OCI-LY7 (cell line): ENCODE measurements at regions not wholly inside any gene's neighbourhood (a gene's known extent, or its start where the extent isn't known, plus 50 kb on each side); places are given as distances from the start of the nearest gene placed in this dataset.

Experiments used
- BruUV-seq: library from RNA; stranded (reverse); fragments of 400-500 nt; replicated peaks from 2 replicates; lab custom pipeline; 2021; lab: Mats Ljungman, UMichigan
- CTCF ChIA-PET: fragments of 300-600 bp; sonication (Branson Sonifier 250); formaldehyde crosslinking; loops from one replicate; lab custom pipeline; 2022; ENCODE audit warnings: antibody characterized with exemption; ENCODE audit not compliant: unreplicated experiment; lab: Charles Lee
- POLR2A ChIA-PET: fragments of 300-600 bp; sonication (Branson Sonifier 250); formaldehyde crosslinking; loops from one replicate; lab custom pipeline; 2022; ENCODE audit warnings: antibody characterized with exemption; lab: Charles Lee
- DNase-seq: peaks from one replicate; pipeline ENCODE4 v3.0.0-alpha.2; 2015; ENCODE audit warnings: low spot score
- H2AFZ ChIP-seq: fragments of 200-600 bp; sonication (generic), shearing (Covaris generic); 2 replicates; pipeline ENCODE4 v1.6.1; 2014; ENCODE audit warnings: mild to moderate bottlenecking, antibody characterized with exemption, low read length, moderate library complexity
- H3K27ac ChIP-seq: fragments of 200-600 bp; sonication (generic); 2 replicates; pipeline ENCODE4 v1.5.1; 2014; ENCODE audit warnings: mixed run types, low read depth, mild to moderate bottlenecking, moderate library complexity, low read length, inconsistent platforms; ENCODE audit not compliant: poor library complexity, severe bottlenecking
- H3K36me3 ChIP-seq: fragments of 200-600 bp; sonication (generic); 2 replicates; pipeline ENCODE4 v1.6.1; 2014; ENCODE audit warnings: mild to moderate bottlenecking, antibody characterized with exemption, low read length, moderate library complexity, mixed read lengths; ENCODE audit not compliant: insufficient read depth
- H3K4me1 ChIP-seq: fragments of 200-600 bp; sonication (generic); 2 replicates; pipeline ENCODE4 v1.5.1; 2014; ENCODE audit warnings: mild to moderate bottlenecking, low read length; ENCODE audit not compliant: insufficient read depth, poor library complexity, severe bottlenecking
- H3K4me2 ChIP-seq: fragments of 200-600 bp; sonication (generic); 2 replicates; pipeline ENCODE4 v1.6.1; 2014; ENCODE audit warnings: mild to moderate bottlenecking, low read length
- H3K4me3 ChIP-seq: fragments of 200-600 bp; sonication (generic); 2 replicates; pipeline ENCODE4 v1.5.1; 2014; ENCODE audit warnings: mild to moderate bottlenecking, low read depth, low read length; ENCODE audit not compliant: poor library complexity, severe bottlenecking
- H3K79me2 ChIP-seq: fragments of 200-600 bp; sonication (generic); 2 replicates; pipeline ENCODE4 v1.6.1; 2016; ENCODE audit warnings: low read depth, mild to moderate bottlenecking, low read length, moderate library complexity, mixed read lengths; ENCODE audit not compliant: insufficient read depth
- H3K9me2 ChIP-seq: fragments of 200-600 bp; sonication (generic); 2 replicates; pipeline ENCODE4 v1.6.1; 2016; ENCODE audit warnings: mild to moderate bottlenecking, low read length, mixed read lengths; ENCODE audit not compliant: insufficient read depth
- H3K9me3 ChIP-seq: fragments of 200-600 bp; sonication (generic); 2 replicates; pipeline ENCODE4 v1.6.1; 2014; ENCODE audit warnings: mild to moderate bottlenecking, mixed run types, low read length, mixed read lengths
- H4K20me1 ChIP-seq: fragments of 200-600 bp; sonication (generic); 2 replicates; pipeline ENCODE4 v1.6.1; 2014; ENCODE audit warnings: mild to moderate bottlenecking, antibody characterized with exemption, low read length, moderate library complexity, mixed read lengths; ENCODE audit not compliant: insufficient read depth
- EZH2phosphoT487 ChIP-seq: fragments of 200-600 bp; sonication (generic); IDR thresholded peaks from 2 replicates; pipeline ENCODE4 v1.6.1; 2018; ENCODE audit warnings: low read depth, borderline replicate concordance, mild to moderate bottlenecking, mixed run types, antibody characterized with exemption, low read length, moderate library complexity, mixed read lengths
- intact Hi-C: fragments of 100-400 bp; cut with micrococcal nuclease; formaldehyde crosslinking; loops from one replicate; pipeline ENCODE4 v1.10.0; 2022; ENCODE audit not compliant: unreplicated experiment
- TF ChIP-seq, protein P1 (sequence below): fragments of 200-600 bp; sonication (generic); conservative IDR thresholded peaks from 2 replicates; pipeline ENCODE4 v1.5.1; 2014; ENCODE audit warnings: mild to moderate bottlenecking, antibody characterized with exemption, low read length, moderate library complexity, mixed read lengths

- TF ChIP-seq, protein P1, sequence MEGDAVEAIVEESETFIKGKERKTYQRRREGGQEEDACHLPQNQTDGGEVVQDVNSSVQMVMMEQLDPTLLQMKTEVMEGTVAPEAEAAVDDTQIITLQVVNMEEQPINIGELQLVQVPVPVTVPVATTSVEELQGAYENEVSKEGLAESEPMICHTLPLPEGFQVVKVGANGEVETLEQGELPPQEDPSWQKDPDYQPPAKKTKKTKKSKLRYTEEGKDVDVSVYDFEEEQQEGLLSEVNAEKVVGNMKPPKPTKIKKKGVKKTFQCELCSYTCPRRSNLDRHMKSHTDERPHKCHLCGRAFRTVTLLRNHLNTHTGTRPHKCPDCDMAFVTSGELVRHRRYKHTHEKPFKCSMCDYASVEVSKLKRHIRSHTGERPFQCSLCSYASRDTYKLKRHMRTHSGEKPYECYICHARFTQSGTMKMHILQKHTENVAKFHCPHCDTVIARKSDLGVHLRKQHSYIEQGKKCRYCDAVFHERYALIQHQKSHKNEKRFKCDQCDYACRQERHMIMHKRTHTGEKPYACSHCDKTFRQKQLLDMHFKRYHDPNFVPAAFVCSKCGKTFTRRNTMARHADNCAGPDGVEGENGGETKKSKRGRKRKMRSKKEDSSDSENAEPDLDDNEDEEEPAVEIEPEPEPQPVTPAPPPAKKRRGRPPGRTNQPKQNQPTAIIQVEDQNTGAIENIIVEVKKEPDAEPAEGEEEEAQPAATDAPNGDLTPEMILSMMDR, result no peak
- Histone ChIP-seq H2AFZ (no peak overlapping the region), H3K9me3 (no peaks in the 10 kb centered on the region), H3K27ac (no peak overlapping the region), H3K36me3 (no peaks in the 10 kb centered on the region), H3K79me2 (no peaks in the 10 kb centered on the region), H3K4me2 (no peak overlapping the region), H3K4me1 (no peaks in the 10 kb centered on the region), H3K9me2 (no peaks in the 10 kb centered on the region), H3K4me3 (no peak overlapping the region), H4K20me1 (no peaks in the 10 kb centered on the region)
- intact Hi-C loops, result no loop called here
- BruUV-seq, result no TSS peak
- ChIA-PET POLR2A (interaction anchor here (0.9 to 1.3 kb wide), 2 partner anchors 21 to 636 kb away, joined by 3 read pairs; no protein-coding TSS in a partner anchor), CTCF (no interaction called here)
- no peak for DNase-seq
Measured at GRCh38 chr6:100212131-100212530, 218.1 kb upstream of the MCHR2 start.

GRCh38 chr6:100210137-100211117, 216.4 kb upstream of the MCHR2 start:
- TF ChIP-seq, protein P1, result no peak
- TF ChIP-seq EZH2phosphoT487, result no peak
- no peaks in the 10 kb centered on the region for H3K4me1 ChIP-seq
- H3K27ac ChIP-seq, result no peak overlapping the region
- H2AFZ ChIP-seq, result no peak overlapping the region
- H4K20me1 ChIP-seq, result no peaks in the 10 kb centered on the region
- intact Hi-C loops, result no loop called here
- POLR2A ChIA-PET, result interaction anchor here (0.6 kb wide), 2 partner anchors 53 to 1485 kb away, joined by 3 read pairs; no protein-coding TSS in a partner anchor
- H3K9me2 ChIP-seq, result no peaks in the 10 kb centered on the region
- H3K79me2 ChIP-seq, result no peaks in the 10 kb centered on the region
- H3K4me3 ChIP-seq, result no peak overlapping the region
- no peaks in the 10 kb centered on the region for H3K36me3 ChIP-seq
- BruUV-seq, result no TSS peak
- CTCF ChIA-PET, result no interaction called here
- no peak for DNase-seq
- H3K9me3 ChIP-seq, result no peaks in the 10 kb centered on the region
- no peak overlapping the region for H3K4me2 ChIP-seq
